RWPE2 (cell line): ENCODE measurements at regions not wholly inside any gene's neighbourhood (a gene's known extent, or its start where the extent isn't known, plus 50 kb on each side); places are given as distances from the start of the nearest gene placed in this dataset.

Experiments
- ATAC-seq: fragments of 200-7000 bp; cut with Tn5 transposase; 3 replicates; pipeline ENCODE4 v1.9.1; 2021; ENCODE audit warnings: low read depth
- DNase-seq: peaks from one replicate; pipeline ENCODE4 v3.0.0-alpha.2; 2020; ENCODE audit warnings: low spot score
- H3K27ac ChIP-seq: fragments of 450-650 bp; 2 replicates; pipeline ENCODE4 v1.5.1; 2017; ENCODE audit warnings: mild to moderate bottlenecking; ENCODE audit not compliant: poor library complexity, severe bottlenecking
- H3K27me3 ChIP-seq: fragments of 250-450 bp; sonication (Bioruptor Pico); 2 replicates; pipeline ENCODE4 v1.5.1; 2021; ENCODE audit warnings: mild to moderate bottlenecking, moderate library complexity; ENCODE audit not compliant: insufficient read depth, poor library complexity, severe bottlenecking
- H3K36me3 ChIP-seq: fragments of 250-450 bp; sonication (Bioruptor Pico); 2 replicates; pipeline ENCODE4 v1.5.1; 2020; ENCODE audit warnings: low read depth, mild to moderate bottlenecking, moderate library complexity
- H3K4me1 ChIP-seq: fragments of 250-450 bp; sonication (Bioruptor Pico); 2 replicates; pipeline ENCODE4 v1.5.1; 2021; ENCODE audit warnings: mild to moderate bottlenecking, moderate library complexity; ENCODE audit not compliant: insufficient read depth, poor library complexity, severe bottlenecking
- H3K4me3 ChIP-seq: fragments of 250-450 bp; sonication (Bioruptor Pico); 2 replicates; pipeline ENCODE4 v1.5.1; 2021; ENCODE audit warnings: mild to moderate bottlenecking, moderate library complexity; ENCODE audit not compliant: severe bottlenecking
- H3K9me3 ChIP-seq: fragments of 250-450 bp; sonication (Bioruptor Pico); 2 replicates; pipeline ENCODE4 v1.5.1; 2021; ENCODE audit warnings: mild to moderate bottlenecking, moderate library complexity; ENCODE audit not compliant: severe bottlenecking
- TF ChIP-seq, protein P1 (sequence below): fragments of 450-650 bp; IDR thresholded peaks from one replicate; pipeline ENCODE4 v1.5.1; 2017; ENCODE audit warnings: mild to moderate bottlenecking, moderate library complexity; ENCODE audit not compliant: poor library complexity, severe bottlenecking

DNA sequence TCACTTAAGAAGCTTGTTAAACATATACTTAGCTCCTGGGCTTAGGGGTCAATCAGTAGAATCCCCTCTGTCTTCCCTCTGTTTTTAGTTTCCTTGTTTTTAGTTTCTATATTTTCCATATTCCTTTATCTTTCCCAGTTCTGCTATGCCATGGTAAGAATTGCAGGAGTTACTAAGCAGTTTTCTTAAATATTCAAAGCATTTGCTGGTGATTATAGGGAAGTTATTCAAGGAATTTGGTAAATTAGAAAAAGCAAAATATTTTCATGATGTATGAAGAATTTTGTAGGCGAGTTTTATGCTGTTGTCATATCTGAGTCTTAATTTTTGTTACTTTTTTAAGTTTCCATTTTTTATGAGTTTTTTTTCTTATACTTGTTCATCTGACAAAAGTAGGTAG is 91.6 kb upstream of the NUDT6 start:
- ATAC-seq (no peak), DNase-seq (no peak)
- Histone ChIP-seq H3K4me1 (peaks cover 12% of the 10 kb centered on the region), H3K27ac (no peak overlapping the region), H3K36me3 (no peaks in the 10 kb centered on the region), H3K27me3 (no peaks in the 10 kb centered on the region), H3K4me3 (no peak overlapping the region), H3K9me3 (no peaks in the 10 kb centered on the region)
- TF ChIP-seq, protein P1, sequence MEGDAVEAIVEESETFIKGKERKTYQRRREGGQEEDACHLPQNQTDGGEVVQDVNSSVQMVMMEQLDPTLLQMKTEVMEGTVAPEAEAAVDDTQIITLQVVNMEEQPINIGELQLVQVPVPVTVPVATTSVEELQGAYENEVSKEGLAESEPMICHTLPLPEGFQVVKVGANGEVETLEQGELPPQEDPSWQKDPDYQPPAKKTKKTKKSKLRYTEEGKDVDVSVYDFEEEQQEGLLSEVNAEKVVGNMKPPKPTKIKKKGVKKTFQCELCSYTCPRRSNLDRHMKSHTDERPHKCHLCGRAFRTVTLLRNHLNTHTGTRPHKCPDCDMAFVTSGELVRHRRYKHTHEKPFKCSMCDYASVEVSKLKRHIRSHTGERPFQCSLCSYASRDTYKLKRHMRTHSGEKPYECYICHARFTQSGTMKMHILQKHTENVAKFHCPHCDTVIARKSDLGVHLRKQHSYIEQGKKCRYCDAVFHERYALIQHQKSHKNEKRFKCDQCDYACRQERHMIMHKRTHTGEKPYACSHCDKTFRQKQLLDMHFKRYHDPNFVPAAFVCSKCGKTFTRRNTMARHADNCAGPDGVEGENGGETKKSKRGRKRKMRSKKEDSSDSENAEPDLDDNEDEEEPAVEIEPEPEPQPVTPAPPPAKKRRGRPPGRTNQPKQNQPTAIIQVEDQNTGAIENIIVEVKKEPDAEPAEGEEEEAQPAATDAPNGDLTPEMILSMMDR = no peak

GRCh38 chr4:123017078-123017477 is 94.7 kb upstream of the NUDT6 start:
- Histone ChIP-seq H3K36me3 (no peaks in the 10 kb centered on the region), H3K27me3 (no peaks in the 10 kb centered on the region), H3K4me3 (no peak overlapping the region), H3K4me1 (peaks cover 12% of the 10 kb centered on the region), H3K27ac (peak overlapping the region; percentile 25), H3K9me3 (no peaks in the 10 kb centered on the region)
- DNase-seq (no peak), ATAC-seq (no peak)
- TF ChIP-seq, protein P1 = no peak

DNA sequence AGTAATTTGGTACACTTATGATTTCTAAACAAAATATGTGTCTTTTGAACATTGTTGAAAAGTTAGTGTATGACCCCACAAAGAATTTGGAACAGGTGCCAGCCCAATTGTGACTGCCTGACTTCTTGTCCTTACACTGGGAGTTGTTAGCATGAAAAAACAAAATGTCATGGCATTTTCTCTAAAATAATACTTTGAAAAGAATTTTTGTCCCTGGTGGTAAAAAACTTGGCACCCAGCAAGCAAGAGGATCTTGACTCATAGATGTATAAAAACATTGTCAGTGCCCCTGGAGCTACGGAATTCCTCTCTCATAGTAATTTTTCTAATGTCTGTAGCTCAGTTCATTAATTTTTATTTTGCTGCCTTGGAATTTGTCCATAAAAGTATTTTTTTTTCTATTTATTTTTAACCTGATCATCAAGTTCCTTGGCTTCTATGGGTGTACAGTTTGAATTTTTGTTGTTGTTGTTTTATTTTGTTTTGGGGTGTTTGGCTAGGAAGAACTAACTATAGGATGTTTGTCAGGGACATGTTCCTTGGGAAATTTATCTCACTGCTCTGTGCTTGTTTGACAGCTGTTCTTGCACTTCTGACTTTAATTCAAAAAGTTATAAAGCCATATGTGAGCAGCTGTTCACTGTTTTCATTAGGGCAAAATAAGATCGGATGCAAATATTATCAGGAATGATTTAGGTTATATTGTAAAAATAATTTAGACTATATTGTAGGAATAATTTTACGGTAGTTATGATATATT is 95.4 kb upstream of the NUDT6 start:
- ATAC-seq (peak; percentile 55; the same call in 1 of the 3 replicates), DNase-seq (no peak)
- peaks cover 12% of the 10 kb centered on the region for H3K4me1 ChIP-seq
- TF ChIP-seq, protein P1 = no peak
- H3K9me3 ChIP-seq = no peaks in the 10 kb centered on the region
- H3K27me3 ChIP-seq = no peaks in the 10 kb centered on the region
- no peaks in the 10 kb centered on the region for H3K36me3 ChIP-seq
- peak overlapping the region; percentile 25 for H3K27ac ChIP-seq
- no peak overlapping the region for H3K4me3 ChIP-seq

- DNase-seq (no peak), ATAC-seq (no peak)
- peaks cover 12% of the 10 kb centered on the region for H3K4me1 ChIP-seq
- no peaks in the 10 kb centered on the region for H3K27me3 ChIP-seq
- peak overlapping the region; percentile 25 for H3K27ac ChIP-seq
- no peaks in the 10 kb centered on the region for H3K9me3 ChIP-seq
- no peaks in the 10 kb centered on the region for H3K36me3 ChIP-seq
- TF ChIP-seq, protein P1 = no peak
- no peak overlapping the region for H3K4me3 ChIP-seq
Measured at GRCh38 chr4:123018396-123018775, 96.0 kb upstream of the NUDT6 start.

GRCh38 chr4:123020285-123020684 is 97.9 kb upstream of the NUDT6 start:
- no peaks in the 10 kb centered on the region for H3K27me3 ChIP-seq

More at GRCh38 chr4:123020285-123020684, 97.9 kb upstream of the NUDT6 start:
- Histone ChIP-seq H3K4me3 (no peak overlapping the region), H3K4me1 (peaks cover 12% of the 10 kb centered on the region), H3K36me3 (no peaks in the 10 kb centered on the region), H3K9me3 (no peaks in the 10 kb centered on the region), H3K27ac (no peak overlapping the region)
- ATAC-seq (no peak), DNase-seq (no peak)
- TF ChIP-seq, protein P1 = no peak
